ENCODE measurements at regions not wholly inside any gene's neighbourhood (a gene's known extent, or its start where the extent isn't known, plus 50 kb on each side); places are given as distances from the start of the nearest gene placed in this dataset.

DNA sequence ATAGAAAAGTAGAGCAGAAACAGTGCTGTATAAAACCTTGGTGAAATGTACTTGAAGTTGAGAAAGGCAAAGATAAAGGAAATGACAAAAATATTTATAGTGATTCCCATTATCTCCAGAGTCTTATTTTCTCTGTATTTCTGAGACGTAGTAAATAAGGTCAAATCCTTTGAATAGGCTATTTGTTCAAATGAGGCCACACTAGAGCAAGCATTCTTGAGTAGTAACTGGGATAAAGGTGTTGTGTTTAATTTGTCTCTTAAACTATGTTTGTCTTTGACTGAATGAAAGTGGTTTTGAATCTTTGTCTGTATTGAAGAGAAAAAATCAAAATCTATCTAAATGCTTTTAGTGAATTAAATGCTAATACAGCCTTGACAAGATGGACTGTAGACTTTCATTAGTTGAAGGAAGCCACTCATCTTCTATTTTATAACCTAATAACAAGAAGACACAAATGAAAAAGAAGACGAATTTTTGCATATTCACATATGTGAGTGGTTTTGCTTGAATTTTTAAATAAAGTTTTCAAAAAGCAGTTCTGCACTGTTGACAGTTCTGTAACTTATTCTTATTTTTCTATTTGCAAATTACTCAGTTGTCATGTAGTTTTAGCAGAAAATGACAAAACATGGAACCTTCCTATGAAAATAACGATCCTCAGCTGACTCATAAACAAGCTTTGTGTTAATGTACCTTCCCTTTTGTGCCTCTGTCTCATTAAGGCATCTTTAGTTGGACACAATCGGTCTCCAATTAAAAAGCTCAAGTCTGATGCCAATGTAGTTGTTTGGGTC lies 94.8 kb upstream of the PCDH18 start:
- Histone ChIP-seq H3K4me3 (ENCODE audit: low read depth, low read length) (no peak overlapping the region), H3K36me3 (ENCODE audit: control insufficient read depth in 2 of 2, insufficient read depth in 1 of 2, low read length in 2 of 2) (no peaks in the 10 kb centered on the region), H3K4me1 (ENCODE audit: control insufficient read depth, insufficient read depth, low read length) (0 out of 2 replicates have a peak, but pooled peaks cover 3% of the 10 kb centered on the region), H3K27ac (ENCODE audit: extremely low read depth, low read depth, low read length) (no peak overlapping the region), H3K9me3 (ENCODE audit: control insufficient read depth, insufficient read depth, low read depth, low read length) (no peaks in the 10 kb centered on the region)
- ChIA-PET POLR2A (no interaction called here), CTCF (no interaction called here)
- TF ChIP-seq KLF16 (tag by site-specific recombination; IDR thresholded peaks at IDR 0.05): no peak
- TF ChIP-seq ZNF501 (tag by site-specific recombination; IDR thresholded peaks at IDR 0.05): no peak
- TF ChIP-seq ZNF792 (tag by site-specific recombination; IDR thresholded peaks at IDR 0.05): no peak
- TF ChIP-seq ZNF23 (tag by site-specific recombination; IDR thresholded peaks at IDR 0.05; ENCODE audit: borderline replicate concordance): no peak
- TF ChIP-seq, protein P1, sequence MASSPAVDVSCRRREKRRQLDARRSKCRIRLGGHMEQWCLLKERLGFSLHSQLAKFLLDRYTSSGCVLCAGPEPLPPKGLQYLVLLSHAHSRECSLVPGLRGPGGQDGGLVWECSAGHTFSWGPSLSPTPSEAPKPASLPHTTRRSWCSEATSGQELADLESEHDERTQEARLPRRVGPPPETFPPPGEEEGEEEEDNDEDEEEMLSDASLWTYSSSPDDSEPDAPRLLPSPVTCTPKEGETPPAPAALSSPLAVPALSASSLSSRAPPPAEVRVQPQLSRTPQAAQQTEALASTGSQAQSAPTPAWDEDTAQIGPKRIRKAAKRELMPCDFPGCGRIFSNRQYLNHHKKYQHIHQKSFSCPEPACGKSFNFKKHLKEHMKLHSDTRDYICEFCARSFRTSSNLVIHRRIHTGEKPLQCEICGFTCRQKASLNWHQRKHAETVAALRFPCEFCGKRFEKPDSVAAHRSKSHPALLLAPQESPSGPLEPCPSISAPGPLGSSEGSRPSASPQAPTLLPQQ (tag by site-specific recombination; IDR thresholded peaks at IDR 0.05): no peak
- TF ChIP-seq MZF1 (tag by site-specific recombination; IDR thresholded peaks at IDR 0.05; ENCODE audit: borderline replicate concordance): no peak
- no peak for TF ChIP-seq ZNF837 (tag by site-specific recombination; IDR thresholded peaks at IDR 0.05)
- TF ChIP-seq ZNF266 (tag by site-specific recombination; IDR thresholded peaks at IDR 0.05; ENCODE audit: low read depth): no peak
- TF ChIP-seq ZNF292 (tag by site-specific recombination; IDR thresholded peaks at IDR 0.05; ENCODE audit: borderline replicate concordance, low read depth): no peak
- no peak for TF ChIP-seq ZNF311 (tag by site-specific recombination; IDR thresholded peaks at IDR 0.05; ENCODE audit: borderline replicate concordance)
- no peak for TF ChIP-seq GLIS2 (tag by site-specific recombination; IDR thresholded peaks at IDR 0.05)
- TF ChIP-seq, protein P2, sequence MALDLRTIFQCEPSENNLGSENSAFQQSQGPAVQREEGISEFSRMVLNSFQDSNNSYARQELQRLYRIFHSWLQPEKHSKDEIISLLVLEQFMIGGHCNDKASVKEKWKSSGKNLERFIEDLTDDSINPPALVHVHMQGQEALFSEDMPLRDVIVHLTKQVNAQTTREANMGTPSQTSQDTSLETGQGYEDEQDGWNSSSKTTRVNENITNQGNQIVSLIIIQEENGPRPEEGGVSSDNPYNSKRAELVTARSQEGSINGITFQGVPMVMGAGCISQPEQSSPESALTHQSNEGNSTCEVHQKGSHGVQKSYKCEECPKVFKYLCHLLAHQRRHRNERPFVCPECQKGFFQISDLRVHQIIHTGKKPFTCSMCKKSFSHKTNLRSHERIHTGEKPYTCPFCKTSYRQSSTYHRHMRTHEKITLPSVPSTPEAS (tag by site-specific recombination; IDR thresholded peaks at IDR 0.05): no peak
- TF ChIP-seq OSR2 (tag by site-specific recombination; IDR thresholded peaks at IDR 0.05): no peak
- TF ChIP-seq, protein P3, sequence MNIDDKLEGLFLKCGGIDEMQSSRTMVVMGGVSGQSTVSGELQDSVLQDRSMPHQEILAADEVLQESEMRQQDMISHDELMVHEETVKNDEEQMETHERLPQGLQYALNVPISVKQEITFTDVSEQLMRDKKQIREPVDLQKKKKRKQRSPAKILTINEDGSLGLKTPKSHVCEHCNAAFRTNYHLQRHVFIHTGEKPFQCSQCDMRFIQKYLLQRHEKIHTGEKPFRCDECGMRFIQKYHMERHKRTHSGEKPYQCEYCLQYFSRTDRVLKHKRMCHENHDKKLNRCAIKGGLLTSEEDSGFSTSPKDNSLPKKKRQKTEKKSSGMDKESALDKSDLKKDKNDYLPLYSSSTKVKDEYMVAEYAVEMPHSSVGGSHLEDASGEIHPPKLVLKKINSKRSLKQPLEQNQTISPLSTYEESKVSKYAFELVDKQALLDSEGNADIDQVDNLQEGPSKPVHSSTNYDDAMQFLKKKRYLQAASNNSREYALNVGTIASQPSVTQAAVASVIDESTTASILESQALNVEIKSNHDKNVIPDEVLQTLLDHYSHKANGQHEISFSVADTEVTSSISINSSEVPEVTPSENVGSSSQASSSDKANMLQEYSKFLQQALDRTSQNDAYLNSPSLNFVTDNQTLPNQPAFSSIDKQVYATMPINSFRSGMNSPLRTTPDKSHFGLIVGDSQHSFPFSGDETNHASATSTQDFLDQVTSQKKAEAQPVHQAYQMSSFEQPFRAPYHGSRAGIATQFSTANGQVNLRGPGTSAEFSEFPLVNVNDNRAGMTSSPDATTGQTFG (tag by site-specific recombination; IDR thresholded peaks at IDR 0.05; ENCODE audit: borderline replicate concordance): no peak
- TF ChIP-seq ZNF670 (tag by site-specific recombination; IDR thresholded peaks at IDR 0.05; ENCODE audit: low read depth): no peak
- TF ChIP-seq ZBTB17 (tag by site-specific recombination; IDR thresholded peaks at IDR 0.05): no peak
- TF ChIP-seq ZNF354C (tag by site-specific recombination; IDR thresholded peaks at IDR 0.05; ENCODE audit: borderline replicate concordance, low read depth): no peak

DNA sequence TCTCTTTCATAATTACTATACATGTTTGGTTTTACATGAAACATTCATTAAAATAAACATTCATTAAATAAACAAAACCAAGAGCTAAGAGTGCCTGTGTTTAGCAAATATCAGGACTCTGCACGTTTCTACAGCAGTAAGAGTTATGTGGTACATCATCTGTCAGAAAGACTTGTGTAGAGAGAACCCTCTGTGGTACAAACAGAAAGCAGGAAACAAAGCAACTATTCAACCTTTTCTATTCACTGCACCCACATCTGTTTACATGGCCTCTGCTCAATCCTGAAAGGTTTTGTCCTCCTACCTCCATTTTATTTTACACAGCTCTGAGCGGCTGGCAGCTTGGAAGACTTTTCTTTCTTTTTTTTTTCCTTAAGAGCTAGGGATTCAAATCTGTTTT lies 90.7 kb upstream of the PCDH18 start:
- Histone ChIP-seq H3K4me1 (ENCODE audit: control insufficient read depth, insufficient read depth, low read length) (0 out of 2 replicates have a peak, but pooled peaks cover 3% of the 10 kb centered on the region), H3K9me3 (ENCODE audit: control insufficient read depth, insufficient read depth, low read depth, low read length) (no peaks in the 10 kb centered on the region), H3K4me3 (ENCODE audit: low read depth, low read length) (no peak overlapping the region), H3K36me3 (ENCODE audit: control insufficient read depth in 2 of 2, insufficient read depth in 1 of 2, low read length in 2 of 2) (no peaks in the 10 kb centered on the region), H3K27ac (ENCODE audit: extremely low read depth, low read depth, low read length) (no peak overlapping the region)
- TF ChIP-seq ZNF768 (tag by site-specific recombination; IDR thresholded peaks at IDR 0.05) (no peak), ZNF391 (tag by site-specific recombination; IDR thresholded peaks at IDR 0.05; ENCODE audit: borderline replicate concordance, low read depth) (no peak), GLIS2 (tag by site-specific recombination; IDR thresholded peaks at IDR 0.05) (no peak)
- ChIA-PET POLR2A (no interaction called here), CTCF (interaction anchor here (0.6 kb wide), 1 partner anchor 491 kb away, joined by 5 read pairs; no protein-coding TSS in a partner anchor)

Data from HEK293 (cell line).